PC-3 (cell line): ENCODE measurements at regions not wholly inside any gene's neighbourhood (a gene's known extent, or its start where the extent isn't known, plus 50 kb on each side); places are given as distances from the start of the nearest gene placed in this dataset.
A peak's percentile ranks its signal among the peaks of the same experiment; 100 is the strongest.

Source experiments
- ATAC-seq: fragments of 200-7000 bp; cut with Tn5 transposase; 2 replicates; pipeline ENCODE4 v1.9.1; 2020; ENCODE audit warnings: mild to moderate bottlenecking, moderate library complexity
- BruUV-seq: library from RNA; stranded (reverse); fragments of 400-500 nt; replicated peaks from 2 replicates; lab custom pipeline; 2021; lab: Mats Ljungman, UMichigan
- CTCF ChIA-PET: fragments of 300-600 bp; sonication (Branson Sonifier 250); formaldehyde crosslinking; loops from one replicate; lab custom pipeline; 2022; ENCODE audit warnings: antibody characterized with exemption; lab: Charles Lee
- POLR2A ChIA-PET: fragments of 300-600 bp; sonication (Branson Sonifier 250); formaldehyde crosslinking; loops from one replicate; lab custom pipeline; 2022; ENCODE audit warnings: antibody characterized with exemption; ENCODE audit not compliant: unreplicated experiment; lab: Charles Lee
- DNase-seq: peaks from one replicate; pipeline ENCODE4 v3.0.0-alpha.2; 2015
- H2AFZ ChIP-seq: fragments of 300-600 bp; sonication (generic); 2 replicates; pipeline ENCODE4 v1.6.0; 2016; ENCODE audit warnings: antibody characterized with exemption, low read length
- H3F3A ChIP-seq: fragments of 300-600 bp; sonication (generic); one replicate; pipeline ENCODE4 v1.6.0; 2017; ENCODE audit warnings: antibody characterized with exemption, low read length, control low read depth, mild to moderate bottlenecking; ENCODE audit not compliant: unreplicated experiment
- H3K27ac ChIP-seq: fragments of 300-600 bp; sonication (generic); 2 replicates; pipeline ENCODE4 v1.5.1; 2016; ENCODE audit warnings: mild to moderate bottlenecking, low read length
- H3K27me3 ChIP-seq: fragments of 300-600 bp; sonication (generic); 2 replicates; pipeline ENCODE4 v1.6.1; 2016; ENCODE audit warnings: low read length, mixed read lengths
- H3K36me3 ChIP-seq: fragments of 300-600 bp; sonication (generic); 2 replicates; pipeline ENCODE4 v1.6.1; 2016; ENCODE audit warnings: low read depth, mixed run types, low read length, mixed read lengths
- H3K4me1 ChIP-seq: fragments of 300-600 bp; sonication (generic); 2 replicates; pipeline ENCODE4 v1.5.1; 2016; ENCODE audit warnings: low read length; ENCODE audit not compliant: insufficient read depth
- H3K4me2 ChIP-seq: fragments of 300-600 bp; sonication (generic); 2 replicates; pipeline ENCODE4 v1.6.0; 2016; ENCODE audit warnings: low read length
- H3K4me3 ChIP-seq: fragments of 300-600 bp; sonication (generic); 2 replicates; pipeline ENCODE4 v1.5.1; 2016; ENCODE audit warnings: mild to moderate bottlenecking, low read length, mixed read lengths
- H3K79me2 ChIP-seq: fragments of 300-600 bp; sonication (generic); 2 replicates; pipeline ENCODE4 v1.6.1; 2017; ENCODE audit warnings: low read length, mixed read lengths
- H3K9ac ChIP-seq: fragments of 300-600 bp; sonication (generic); 2 replicates; pipeline ENCODE4 v1.6.0; 2016; ENCODE audit warnings: mild to moderate bottlenecking, low read length
- H3K9me2 ChIP-seq: fragments of 300-600 bp; sonication (generic); replicated peaks from 2 replicates; pipeline ENCODE4 v1.6.1; 2016; ENCODE audit warnings: mixed run types, low read length, mixed read lengths
- H3K9me3 ChIP-seq: fragments of 300-600 bp; sonication (generic); 2 replicates; pipeline ENCODE4 v1.6.1; 2016; ENCODE audit warnings: low read length, mixed read lengths
- H4K20me1 ChIP-seq: fragments of 300-600 bp; sonication (generic); 2 replicates; pipeline ENCODE4 v1.6.1; 2016; ENCODE audit warnings: low read length, mixed read lengths
- CTCF ChIP-seq: fragments of 300-600 bp; sonication (generic); conservative IDR thresholded peaks from 2 replicates; pipeline ENCODE4 v1.5.1; 2017; ENCODE audit warnings: antibody characterized with exemption, low read depth, mild to moderate bottlenecking, low read length
- EZH2 ChIP-seq: fragments of 300-600 bp; sonication (generic); IDR thresholded peaks from one replicate; pipeline ENCODE4 v1.6.1; 2017; ENCODE audit warnings: antibody characterized with exemption, mild to moderate bottlenecking, low read length; ENCODE audit not compliant: unreplicated experiment
- EZH2phosphoT487 ChIP-seq: fragments of 300-600 bp; sonication (generic); IDR thresholded peaks from 2 replicates; pipeline ENCODE4 v1.6.1; 2018; ENCODE audit warnings: mild to moderate bottlenecking, antibody characterized with exemption, low read length, borderline replicate concordance
- intact Hi-C: fragments of 100-400 bp; cut with micrococcal nuclease; formaldehyde crosslinking; loops from 2 replicates; pipeline ENCODE4 v1.9.0; 2023

DNA sequence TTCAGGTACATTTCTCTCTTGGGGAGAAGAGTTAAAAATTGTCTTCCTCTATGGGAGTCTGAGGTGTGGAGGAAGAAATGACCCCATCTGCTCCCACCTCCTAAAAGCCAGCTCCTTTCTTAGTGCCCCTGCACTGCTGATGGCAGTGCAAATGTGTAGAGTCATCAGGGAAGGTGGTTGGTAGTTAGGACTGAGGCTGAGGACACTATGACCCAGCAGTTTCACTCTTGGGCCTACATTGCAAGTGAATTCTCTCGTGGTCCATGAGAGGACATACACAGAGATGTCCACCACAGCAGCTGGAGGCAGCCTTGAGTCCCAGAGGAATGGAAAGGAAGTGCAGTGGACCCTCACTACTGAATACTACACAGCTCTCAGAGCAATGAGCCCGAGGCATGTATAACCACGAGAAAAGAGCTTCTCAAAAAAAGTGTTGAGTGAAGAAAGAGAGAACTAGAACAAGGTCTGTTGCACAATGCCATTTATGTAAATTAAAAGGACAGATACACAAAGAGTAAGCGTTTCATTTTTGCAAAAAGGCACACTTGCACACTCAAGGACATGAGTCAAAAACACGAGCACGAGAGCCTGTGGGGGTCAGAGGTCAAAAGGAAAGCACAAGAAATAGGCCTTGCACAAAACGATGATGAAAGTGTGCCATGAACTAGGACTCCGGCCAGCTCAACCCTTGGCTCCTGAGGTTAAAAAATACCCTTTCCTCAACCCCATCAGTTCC is 164.4 kb upstream of the ADRA1D start:
- Histone ChIP-seq H3K79me2 (no peaks in the 10 kb centered on the region), H4K20me1 (no peaks in the 10 kb centered on the region), H3K4me1 (no peaks in the 10 kb centered on the region), H3K27me3 (no peaks in the 10 kb centered on the region), H3K9me3 (no peaks in the 10 kb centered on the region), H2AFZ (no peak overlapping the region), H3K4me2 (no peak overlapping the region), H3K27ac (no peak overlapping the region), H3K4me3 (no peak overlapping the region), H3K36me3 (no peaks in the 10 kb centered on the region), H3K9me2 (no peaks in the 10 kb centered on the region), H3K9ac (no peak overlapping the region), H3F3A (no peaks in the 10 kb centered on the region)
- no peak for DNase-seq
- TF ChIP-seq EZH2 (no peak), EZH2phosphoT487 (no peak), CTCF (no peak)
- BruUV-seq, result no TSS peak
- POLR2A ChIA-PET, result no interaction called here
- intact Hi-C loops, result no loop called here
- CTCF ChIA-PET, result no interaction called here
- ATAC-seq, result no peak

- Histone ChIP-seq H3K9ac (no peak overlapping the region), H3K27ac (no peak overlapping the region), H3K4me2 (no peak overlapping the region), H3K79me2 (no peaks in the 10 kb centered on the region), H3K27me3 (no peaks in the 10 kb centered on the region), H3K36me3 (no peaks in the 10 kb centered on the region), H3K9me2 (no peaks in the 10 kb centered on the region), H4K20me1 (no peaks in the 10 kb centered on the region), H3K4me3 (no peak overlapping the region), H3F3A (no peaks in the 10 kb centered on the region), H2AFZ (no peak overlapping the region), H3K4me1 (no peaks in the 10 kb centered on the region), H3K9me3 (no peaks in the 10 kb centered on the region)
- peak; percentile 38; the same call in 1 of the 2 replicates for ATAC-seq
- ChIA-PET CTCF (no interaction called here), POLR2A (no interaction called here)
- TF ChIP-seq EZH2 (no peak), CTCF (no peak), EZH2phosphoT487 (no peak)
- intact Hi-C loops, result no loop called here
- BruUV-seq, result no TSS peak
- peak; percentile 63 for DNase-seq
These were observed 163.1 kb upstream of the ADRA1D start for GRCh38 chr20:4412216-4412615.

GRCh38 chr20:4411744-4412143 is 162.7 kb upstream of the ADRA1D start:
- CTCF ChIA-PET, result no interaction called here
- BruUV-seq, result no TSS peak

More at GRCh38 chr20:4411744-4412143, 162.7 kb upstream of the ADRA1D start:
- POLR2A ChIA-PET, result no interaction called here
- DNase-seq (no peak), ATAC-seq (no peak)
- no peaks in the 10 kb centered on the region for H3K79me2 ChIP-seq
- H3K4me3 ChIP-seq, result no peak overlapping the region
- H3K27me3 ChIP-seq, result no peaks in the 10 kb centered on the region
- intact Hi-C loops, result no loop called here
- H3K9me3 ChIP-seq, result no peaks in the 10 kb centered on the region
- H3F3A ChIP-seq, result no peaks in the 10 kb centered on the region
- no peaks in the 10 kb centered on the region for H3K36me3 ChIP-seq
- no peak overlapping the region for H3K27ac ChIP-seq
- no peaks in the 10 kb centered on the region for H3K9me2 ChIP-seq
- H2AFZ ChIP-seq, result no peak overlapping the region
- TF ChIP-seq EZH2 (no peak), EZH2phosphoT487 (no peak), CTCF (no peak)
- H4K20me1 ChIP-seq, result no peaks in the 10 kb centered on the region
- H3K9ac ChIP-seq, result no peak overlapping the region
- H3K4me1 ChIP-seq, result peaks cover 4% of the 10 kb centered on the region
- H3K4me2 ChIP-seq, result no peak overlapping the region
